ENCODE measurements at regions not wholly inside any gene's neighbourhood (a gene's known extent, or its start where the extent isn't known, plus 50 kb on each side); places are given as distances from the start of the nearest gene placed in this dataset.

DNA sequence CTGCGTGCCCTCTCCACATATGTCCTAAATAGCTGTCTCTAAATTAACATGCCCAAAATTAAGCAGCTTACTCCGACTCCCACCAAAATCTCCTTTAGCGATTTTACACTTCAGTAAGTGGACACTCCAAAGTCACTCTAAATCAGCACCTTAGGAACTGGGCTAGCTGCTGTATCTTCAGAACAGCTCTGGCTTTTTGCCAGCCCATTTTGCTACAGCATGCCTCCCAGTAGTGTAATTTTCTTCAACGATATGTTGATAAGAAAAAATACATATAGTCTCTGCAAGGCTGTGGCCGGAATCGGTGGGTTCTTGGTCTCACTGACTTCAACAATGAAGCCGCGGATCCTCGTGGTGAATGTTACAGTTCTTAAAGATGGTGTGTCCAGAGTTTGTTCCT is 291.8 kb upstream of the RGPD4 start:
- TF ChIP-seq USF2 (CRISPR knock-in tag; IDR thresholded peaks at IDR 0.05) (no peak), CTCF (IDR thresholded peaks at IDR 0.05) (no peak)
